GM12891 (cell line): ENCODE measurements at regions not wholly inside any gene's neighbourhood (a gene's known extent, or its start where the extent isn't known, plus 50 kb on each side); places are given as distances from the start of the nearest gene placed in this dataset.

Experiments
- PAX5 ChIP-seq: IDR thresholded peaks from 2 replicates; pipeline ENCODE4 v1.6.1; 2011; ENCODE audit warnings: low read length, moderate library complexity, mild to moderate bottlenecking; ENCODE audit not compliant: insufficient read depth, severe bottlenecking
- POLR2A ChIP-seq: IDR thresholded peaks from 2 replicates; pipeline ENCODE4 v1.6.1; 2011; ENCODE audit warnings: low read depth, low read length, control low read depth
- POLR2AphosphoS5 ChIP-seq: IDR thresholded peaks from 2 replicates; pipeline ENCODE4 v1.6.1; 2011; ENCODE audit warnings: low read depth, low read length, control low read depth
- SPI1 ChIP-seq: IDR thresholded peaks from 2 replicates; pipeline ENCODE4 v1.6.1; 2011; ENCODE audit warnings: low read depth, low read length, control low read depth
- TAF1 ChIP-seq: IDR thresholded peaks from 2 replicates; pipeline ENCODE4 v1.6.1; 2011; ENCODE audit warnings: low read depth, low read length, control low read depth

- TF ChIP-seq POLR2A (no peak), POLR2AphosphoS5 (no peak), TAF1 (no peak), SPI1 (no peak), PAX5 (no peak)
Measured at GRCh38 chr15:94069844-94070243, 161.5 kb upstream of the MCTP2 start.
